ENCODE measurements at regions not wholly inside any gene's neighbourhood (a gene's known extent, or its start where the extent isn't known, plus 50 kb on each side); places are given as distances from the start of the nearest gene placed in this dataset.

DNA sequence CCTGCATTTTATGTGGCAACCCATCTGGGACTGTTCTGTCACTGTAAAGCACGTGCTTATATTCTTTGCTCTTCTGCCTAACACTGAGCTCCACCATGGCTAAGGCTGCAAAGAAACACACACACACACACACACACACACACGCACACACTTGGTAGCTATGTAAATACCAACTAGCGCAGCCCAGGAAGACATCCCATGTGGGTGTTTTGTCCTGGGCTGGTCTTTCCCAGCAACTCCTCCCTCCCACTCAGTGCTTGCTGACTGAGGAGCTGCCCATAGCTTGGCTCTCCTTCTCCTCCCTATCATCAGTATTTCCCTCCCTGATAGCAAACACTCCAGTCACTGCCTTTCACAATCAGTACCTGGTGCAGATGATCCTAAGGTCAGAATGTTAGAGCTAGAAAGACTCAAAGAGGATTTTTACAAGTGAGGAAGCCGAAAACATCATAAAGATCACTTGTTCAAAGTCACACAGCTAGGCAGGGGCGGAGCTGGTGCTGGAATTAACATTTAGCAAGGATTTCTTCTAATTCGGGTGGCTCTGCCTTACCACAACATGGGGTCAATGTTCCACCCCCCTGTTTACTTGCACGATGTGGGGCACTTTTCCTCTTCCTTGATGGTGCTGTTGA, 377.1 kb upstream of the TBL1XR1 start (continued):
- TF ChIP-seq, protein P1, sequence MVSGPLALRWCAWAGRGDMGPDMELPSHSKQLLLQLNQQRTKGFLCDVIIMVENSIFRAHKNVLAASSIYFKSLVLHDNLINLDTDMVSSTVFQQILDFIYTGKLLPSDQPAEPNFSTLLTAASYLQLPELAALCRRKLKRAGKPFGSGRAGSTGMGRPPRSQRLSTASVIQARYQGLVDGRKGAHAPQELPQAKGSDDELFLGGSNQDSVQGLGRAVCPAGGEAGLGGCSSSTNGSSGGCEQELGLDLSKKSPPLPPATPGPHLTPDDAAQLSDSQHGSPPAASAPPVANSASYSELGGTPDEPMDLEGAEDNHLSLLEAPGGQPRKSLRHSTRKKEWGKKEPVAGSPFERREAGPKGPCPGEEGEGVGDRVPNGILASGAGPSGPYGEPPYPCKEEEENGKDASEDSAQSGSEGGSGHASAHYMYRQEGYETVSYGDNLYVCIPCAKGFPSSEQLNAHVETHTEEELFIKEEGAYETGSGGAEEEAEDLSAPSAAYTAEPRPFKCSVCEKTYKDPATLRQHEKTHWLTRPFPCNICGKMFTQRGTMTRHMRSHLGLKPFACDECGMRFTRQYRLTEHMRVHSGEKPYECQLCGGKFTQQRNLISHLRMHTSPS (CRISPR knock-in tag; IDR thresholded peaks at IDR 0.05; ENCODE audit: low read depth): no peak
- 0 out of 2 replicates have a peak, but pooled peaks have one; percentile 22 for TF ChIP-seq ZNF644 (CRISPR knock-in tag; IDR thresholded peaks at IDR 0.05; ENCODE audit: low read depth)
- peak; percentile 64; the same call in 1 of the 2 replicates for TF ChIP-seq ZNF160 (CRISPR knock-in tag; IDR thresholded peaks at IDR 0.05)
- TF ChIP-seq SP4 (CRISPR knock-in tag; IDR thresholded peaks at IDR 0.05): no peak
- TF ChIP-seq RARA (CRISPR knock-in tag; IDR thresholded peaks at IDR 0.05): no peak
- TF ChIP-seq TRIM24 (CRISPR knock-in tag; IDR thresholded peaks at IDR 0.05): no peak
- 0 out of 2 replicates have a peak, but pooled peaks have one; percentile 31 for TF ChIP-seq TBX2 (CRISPR knock-in tag; IDR thresholded peaks at IDR 0.05; ENCODE audit: borderline replicate concordance)
- TF ChIP-seq, protein P2, sequence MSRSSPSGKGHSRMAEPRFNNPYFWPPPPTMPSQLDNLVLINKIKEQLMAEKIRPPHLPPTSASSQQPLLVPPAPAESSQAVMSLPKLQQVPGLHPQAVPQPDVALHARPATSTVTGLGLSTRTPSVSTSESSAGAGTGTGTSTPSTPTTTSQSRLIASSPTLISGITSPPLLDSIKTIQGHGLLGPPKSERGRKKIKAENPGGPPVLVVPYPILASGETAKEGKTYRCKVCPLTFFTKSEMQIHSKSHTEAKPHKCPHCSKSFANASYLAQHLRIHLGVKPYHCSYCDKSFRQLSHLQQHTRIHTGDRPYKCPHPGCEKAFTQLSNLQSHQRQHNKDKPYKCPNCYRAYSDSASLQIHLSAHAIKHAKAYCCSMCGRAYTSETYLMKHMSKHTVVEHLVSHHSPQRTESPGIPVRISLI (CRISPR knock-in tag; IDR thresholded peaks at IDR 0.05; ENCODE audit: borderline replicate concordance): peak; percentile 41; the same call in 1 of the 2 replicates
- TF ChIP-seq SOX13 (IDR thresholded peaks at IDR 0.05): no peak
- TF ChIP-seq SOX13 (CRISPR knock-in tag; conservative IDR thresholded peaks at IDR 0.05 in 1 of 2, IDR thresholded peaks at IDR 0.05 in 1 of 2): 0 out of 4 replicates have a peak, but pooled peaks of 1 of the 2 experiments have one; percentile 21
- TF ChIP-seq, protein P3, sequence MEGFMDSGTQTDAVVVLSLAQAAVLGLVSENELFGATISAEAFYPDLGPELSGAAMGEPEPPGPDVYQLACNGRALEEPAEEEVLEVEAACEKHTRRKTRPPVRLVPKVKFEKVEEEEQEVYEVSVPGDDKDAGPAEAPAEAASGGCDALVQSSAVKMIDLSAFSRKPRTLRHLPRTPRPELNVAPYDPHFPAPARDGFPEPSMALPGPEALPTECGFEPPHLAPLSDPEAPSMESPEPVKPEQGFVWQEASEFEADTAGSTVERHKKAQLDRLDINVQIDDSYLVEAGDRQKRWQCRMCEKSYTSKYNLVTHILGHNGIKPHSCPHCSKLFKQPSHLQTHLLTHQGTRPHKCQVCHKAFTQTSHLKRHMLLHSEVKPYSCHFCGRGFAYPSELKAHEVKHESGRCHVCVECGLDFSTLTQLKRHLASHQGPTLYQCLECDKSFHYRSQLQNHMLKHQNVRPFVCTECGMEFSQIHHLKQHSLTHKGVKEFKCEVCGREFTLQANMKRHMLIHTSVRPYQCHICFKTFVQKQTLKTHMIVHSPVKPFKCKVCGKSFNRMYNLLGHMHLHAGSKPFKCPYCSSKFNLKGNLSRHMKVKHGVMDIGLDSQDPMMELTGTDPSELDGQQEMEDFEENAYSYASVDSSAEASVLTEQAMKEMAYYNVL (CRISPR knock-in tag; IDR thresholded peaks at IDR 0.05; ENCODE audit: borderline replicate concordance): no peak
- TF ChIP-seq MAX (IDR thresholded peaks at IDR 0.05): peak; percentile 50; the same call in 1 of the 2 replicates
- TF ChIP-seq SAP130 (CRISPR knock-in tag; IDR thresholded peaks at IDR 0.05; ENCODE audit: low read depth): peak; percentile 38; the same call in 1 of the 2 replicates
- TF ChIP-seq DRAP1 (CRISPR knock-in tag; IDR thresholded peaks at IDR 0.05): no peak
- TF ChIP-seq, protein P4, sequence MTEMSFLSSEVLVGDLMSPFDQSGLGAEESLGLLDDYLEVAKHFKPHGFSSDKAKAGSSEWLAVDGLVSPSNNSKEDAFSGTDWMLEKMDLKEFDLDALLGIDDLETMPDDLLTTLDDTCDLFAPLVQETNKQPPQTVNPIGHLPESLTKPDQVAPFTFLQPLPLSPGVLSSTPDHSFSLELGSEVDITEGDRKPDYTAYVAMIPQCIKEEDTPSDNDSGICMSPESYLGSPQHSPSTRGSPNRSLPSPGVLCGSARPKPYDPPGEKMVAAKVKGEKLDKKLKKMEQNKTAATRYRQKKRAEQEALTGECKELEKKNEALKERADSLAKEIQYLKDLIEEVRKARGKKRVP (CRISPR knock-in tag; IDR thresholded peaks at IDR 0.05): 0 out of 4 replicates have a peak, but pooled peaks of 1 of the 2 experiments have one; percentile 33
- TF ChIP-seq HBP1 (CRISPR knock-in tag; IDR thresholded peaks at IDR 0.05; ENCODE audit: low read depth): no peak
- TF ChIP-seq ZNF660 (CRISPR knock-in tag; IDR thresholded peaks at IDR 0.05; ENCODE audit: borderline replicate concordance, low read depth): no peak
- no peak for TF ChIP-seq CHCHD3 (CRISPR knock-in tag; IDR thresholded peaks at IDR 0.05)
- TF ChIP-seq GLI4 (CRISPR knock-in tag; IDR thresholded peaks at IDR 0.05; ENCODE audit: borderline replicate concordance): no peak
- no peak for TF ChIP-seq MZF1 (CRISPR knock-in tag; IDR thresholded peaks at IDR 0.05; ENCODE audit: borderline replicate concordance)
